NCI-H2107 treated with DMSO at 0.1 percent for 48 hours (cell line): ENCODE measurements at regions not wholly inside any gene's neighbourhood (a gene's known extent, or its start where the extent isn't known, plus 50 kb on each side); places are given as distances from the start of the nearest gene placed in this dataset.

Experiments
- DNase-seq: peaks from one replicate; lab custom pipeline; 2025; ENCODE audit not compliant: unreplicated experiment; lab: John Stamatoyannopoulos, UW

DNA sequence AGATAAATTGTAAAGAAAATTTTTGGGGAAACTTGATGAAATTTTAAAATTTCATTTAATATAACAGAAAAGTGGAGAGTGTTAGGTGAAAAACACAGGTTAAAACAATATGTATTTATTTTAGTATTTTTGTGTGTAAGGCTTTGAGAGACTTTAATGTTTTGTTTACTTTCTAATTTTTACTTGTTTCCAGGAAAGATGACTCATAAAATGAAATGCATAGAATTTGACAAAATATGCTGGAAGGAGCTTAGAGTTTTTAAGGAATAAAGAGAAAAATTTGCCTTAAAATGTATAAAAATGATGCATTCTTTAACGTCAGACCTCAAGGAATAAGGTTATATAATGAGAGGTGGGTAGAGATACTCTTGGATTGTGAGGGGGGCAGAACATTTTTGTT, 1205.1 kb upstream of the CNTN5 start:
- DNase-seq: no peak

DNA sequence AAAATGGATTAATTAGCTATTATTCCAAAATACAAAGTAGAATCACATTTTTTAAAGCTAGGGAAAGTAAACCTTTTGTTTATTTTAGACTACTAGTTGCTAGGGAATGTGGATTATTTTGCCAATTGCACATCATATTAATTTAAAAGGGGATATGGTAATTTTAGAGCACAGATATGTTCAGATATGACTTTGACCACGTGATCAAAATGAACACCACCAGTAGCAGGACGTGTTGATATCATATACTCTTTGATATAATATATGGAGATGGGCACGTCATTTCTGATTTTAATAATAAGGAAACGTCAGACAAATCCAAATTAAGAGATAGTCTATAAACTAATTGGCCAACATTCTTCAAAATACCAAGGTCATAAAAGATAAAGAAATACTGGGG, 1188.3 kb upstream of the CNTN5 start:
- DNase-seq: no peak

DNA sequence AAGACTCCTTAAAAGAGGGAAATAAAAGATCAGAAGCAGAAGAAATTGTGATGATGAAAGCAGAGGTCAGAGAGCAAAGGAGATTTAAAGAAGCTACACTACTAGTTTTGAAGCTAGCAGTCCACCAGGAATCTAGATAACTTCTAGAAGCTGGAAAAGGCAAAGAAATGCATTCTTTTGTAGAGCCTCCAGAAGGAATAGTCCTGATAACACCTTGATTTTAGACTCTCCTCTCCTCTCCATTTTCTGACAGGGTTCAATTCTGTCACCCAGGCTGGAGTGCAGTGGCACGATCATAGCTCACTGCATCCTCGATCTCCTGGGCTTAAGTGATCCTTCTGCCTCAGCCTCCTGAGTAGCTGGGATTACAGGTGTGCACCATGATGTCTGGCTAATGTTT, 1187.3 kb upstream of the CNTN5 start:
- DNase-seq: no peak

DNA sequence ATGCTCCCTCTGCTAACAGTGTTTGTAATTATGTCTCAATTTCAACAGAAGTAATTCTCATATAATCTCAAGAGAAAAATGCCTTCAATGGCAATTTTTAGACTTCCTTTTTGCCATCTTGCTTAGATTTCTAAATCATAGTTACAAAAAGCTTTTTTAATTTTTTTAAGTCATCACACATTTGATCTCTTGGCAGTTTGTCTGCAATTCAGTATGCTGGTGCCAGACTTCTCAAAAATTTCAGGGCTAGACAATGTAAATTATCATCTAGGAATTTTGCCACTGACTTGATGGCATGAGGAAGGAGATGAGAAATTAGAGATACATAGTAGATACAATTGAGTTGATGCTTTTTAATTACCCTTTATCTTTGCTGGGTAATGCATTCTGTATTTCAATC, 1176.7 kb upstream of the CNTN5 start:
- no peak for DNase-seq

DNA sequence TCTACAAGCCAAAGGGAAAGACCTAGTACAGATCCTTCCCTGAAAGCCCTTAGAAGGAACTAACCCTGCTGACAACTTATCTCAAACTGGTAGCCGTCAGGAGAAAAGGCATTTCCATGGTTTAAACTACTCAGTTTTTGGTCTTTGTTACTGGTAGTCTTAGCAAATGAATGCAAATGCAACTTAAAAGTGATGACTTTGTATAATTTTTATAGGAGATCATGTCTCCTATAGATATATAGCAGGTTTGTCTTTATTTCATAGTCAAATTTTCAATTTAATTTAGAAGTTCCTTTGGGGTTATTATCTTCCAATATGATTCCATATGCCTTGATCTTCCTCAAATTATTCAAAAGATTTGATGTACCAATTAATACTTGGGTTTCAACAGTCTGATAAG, 1173.0 kb upstream of the CNTN5 start:
- DNase-seq: no peak

DNA sequence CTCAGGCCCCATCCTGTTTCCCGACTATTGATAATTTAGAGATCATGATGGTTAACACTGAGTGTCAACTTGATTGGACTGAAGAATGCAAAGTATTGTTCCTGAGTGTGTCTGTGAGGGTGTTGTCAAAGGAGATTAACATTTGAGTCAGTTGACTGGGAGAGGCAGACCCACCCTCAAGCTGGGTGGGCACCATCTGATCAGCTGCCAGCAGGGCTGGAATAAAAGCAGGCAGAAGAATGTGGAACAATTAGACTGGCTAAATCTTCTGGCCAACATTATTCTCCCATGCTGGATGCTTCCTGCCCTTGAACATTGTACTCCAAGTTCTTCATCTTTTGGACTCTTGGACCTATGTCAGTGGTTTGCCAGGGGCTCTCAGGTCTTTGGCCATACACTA, 1170.0 kb upstream of the CNTN5 start:
- DNase-seq: no peak

DNA sequence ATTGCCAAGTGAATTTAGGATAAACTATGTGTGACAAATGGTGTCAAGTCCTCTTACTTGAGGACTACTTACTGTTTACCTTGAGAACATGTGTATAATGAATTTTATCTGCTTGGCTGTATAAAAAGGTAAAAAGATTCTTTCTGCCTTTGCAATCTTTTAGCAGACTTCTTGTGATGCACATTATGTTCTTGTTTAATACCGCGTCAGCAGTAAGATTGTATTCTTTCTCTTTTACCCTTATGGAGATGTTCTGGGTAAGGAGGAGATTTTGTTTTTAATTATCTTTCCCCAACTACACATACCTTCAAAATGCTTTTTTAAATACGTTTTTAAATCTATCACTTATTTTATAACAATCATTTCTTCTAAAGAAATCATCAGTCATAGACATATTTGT, 1166.4 kb upstream of the CNTN5 start:
- DNase-seq: no peak

DNA sequence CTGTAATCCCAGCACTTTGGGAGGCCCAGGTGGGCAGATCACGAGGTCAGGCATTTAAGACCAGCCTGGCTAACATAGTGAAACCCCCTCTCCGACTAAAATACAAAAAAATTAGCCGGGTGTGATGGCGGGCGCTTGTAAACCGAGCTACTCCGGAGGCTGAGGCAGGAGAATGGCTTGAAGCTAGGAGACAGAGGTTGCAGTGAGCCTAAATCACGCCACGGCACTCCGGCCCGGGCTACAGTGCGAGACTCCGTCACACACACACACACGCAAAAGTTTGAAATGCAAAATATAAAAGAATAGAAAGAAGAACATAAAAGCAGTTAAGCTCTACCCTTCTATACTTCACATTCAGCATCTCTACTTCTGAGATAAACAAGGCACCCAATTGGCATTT, 1165.9 kb upstream of the CNTN5 start:
- no peak for DNase-seq

DNA sequence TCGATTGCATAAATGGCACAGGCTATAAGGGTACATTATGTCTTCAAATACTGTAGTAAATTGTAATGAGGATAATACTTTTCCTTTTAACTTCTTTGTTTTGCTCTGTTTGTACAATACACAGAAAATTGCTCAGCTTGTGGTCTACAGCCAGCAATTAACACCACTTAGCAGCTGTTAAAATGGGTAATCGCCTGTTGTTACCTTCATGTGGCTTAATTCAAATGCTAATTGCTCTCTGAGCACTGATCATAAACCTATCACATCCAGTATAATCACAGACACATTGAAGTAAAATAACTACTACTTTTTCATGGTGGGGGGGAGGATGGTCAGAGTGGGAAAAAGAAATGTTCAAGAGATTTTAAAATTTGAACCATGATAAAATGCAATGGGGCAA, 1164.1 kb upstream of the CNTN5 start:
- DNase-seq: no peak

DNA sequence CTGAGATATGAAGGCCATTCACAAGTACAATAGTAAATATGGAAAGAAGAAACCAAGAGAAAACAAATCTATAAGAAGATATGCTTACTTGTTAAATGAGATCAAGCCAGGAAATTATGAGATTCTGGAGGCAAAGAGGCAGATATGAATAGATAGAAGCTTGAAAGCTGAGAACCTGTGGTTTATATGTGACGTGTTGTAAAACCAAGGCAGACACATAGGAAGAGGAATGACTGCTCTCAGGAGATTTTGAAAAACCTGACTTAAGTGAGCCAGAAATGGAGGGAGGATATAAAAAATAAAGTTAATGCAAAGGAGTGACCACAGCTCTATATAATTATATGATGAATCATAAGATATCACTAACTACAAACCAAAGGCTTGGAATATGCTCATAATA, 1160.5 kb upstream of the CNTN5 start:
- DNase-seq: no peak

GRCh38 chr11:97862021-97862420, 1158.7 kb upstream of the CNTN5 start:
- no peak for DNase-seq

- no peak for DNase-seq
Measured at GRCh38 chr11:97865424-97866012, 1155.2 kb upstream of the CNTN5 start.

- no peak for DNase-seq
Measured at GRCh38 chr11:97871816-97872215, 1148.9 kb upstream of the CNTN5 start.

DNA sequence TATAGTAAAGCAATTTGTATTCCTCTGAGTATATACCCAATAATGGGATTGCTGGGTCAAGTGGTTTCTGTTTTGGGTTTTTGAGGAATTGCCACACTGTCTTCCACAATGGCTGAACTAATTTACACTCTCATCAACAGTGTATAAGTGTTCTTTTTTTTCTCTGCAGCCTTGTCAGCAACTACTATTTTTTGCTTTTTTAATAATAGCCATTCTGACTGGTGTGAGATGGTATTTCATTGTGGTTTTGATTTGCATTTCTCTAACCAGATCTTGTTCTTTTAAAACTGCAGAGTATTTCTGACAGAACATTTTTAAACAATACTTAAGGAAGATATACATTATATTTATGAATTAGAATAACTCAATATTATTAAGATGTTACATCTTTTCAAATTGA, 1140.5 kb upstream of the CNTN5 start:
- no peak for DNase-seq

- no peak for DNase-seq
Measured at GRCh38 chr11:97883086-97883485, 1137.7 kb upstream of the CNTN5 start.

DNA sequence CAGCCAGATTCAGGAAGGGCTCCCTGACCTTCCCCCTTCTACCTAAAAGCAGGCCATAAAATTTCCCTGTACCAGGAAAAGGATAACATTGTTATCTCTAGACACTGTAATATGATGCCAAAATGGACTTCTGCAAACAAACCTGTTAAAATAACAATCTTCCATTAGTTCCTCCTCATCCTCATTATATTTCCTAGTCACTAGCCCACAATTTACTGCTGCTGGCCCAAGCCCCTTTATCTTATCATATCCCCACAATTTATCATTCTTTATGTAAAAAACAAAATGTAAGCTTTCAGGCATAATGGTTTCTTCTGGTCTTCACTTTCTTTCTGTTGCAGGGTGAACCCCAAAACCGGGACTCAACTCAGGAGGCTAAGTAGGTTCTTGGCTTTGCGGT, 1132.1 kb upstream of the CNTN5 start:
- no peak for DNase-seq

DNA sequence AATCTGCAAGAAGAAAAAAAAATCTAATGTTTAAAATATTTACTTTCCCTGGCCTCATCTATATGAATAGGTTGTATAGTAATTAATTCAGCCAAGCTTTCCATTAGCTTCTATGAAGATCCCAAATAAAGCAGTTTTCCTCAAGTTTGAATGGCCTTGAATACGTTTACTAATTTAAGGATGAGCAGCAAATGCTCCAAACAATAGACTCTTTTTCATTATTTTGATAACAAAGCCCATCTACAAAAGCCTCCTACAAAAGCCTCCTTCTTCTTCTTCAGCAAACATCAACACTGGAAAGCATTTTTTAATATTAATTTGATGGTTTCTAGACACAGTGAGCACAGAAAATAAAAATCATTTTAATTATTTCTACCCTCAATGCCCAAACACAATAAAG, 1130.3 kb upstream of the CNTN5 start:
- no peak for DNase-seq

DNA sequence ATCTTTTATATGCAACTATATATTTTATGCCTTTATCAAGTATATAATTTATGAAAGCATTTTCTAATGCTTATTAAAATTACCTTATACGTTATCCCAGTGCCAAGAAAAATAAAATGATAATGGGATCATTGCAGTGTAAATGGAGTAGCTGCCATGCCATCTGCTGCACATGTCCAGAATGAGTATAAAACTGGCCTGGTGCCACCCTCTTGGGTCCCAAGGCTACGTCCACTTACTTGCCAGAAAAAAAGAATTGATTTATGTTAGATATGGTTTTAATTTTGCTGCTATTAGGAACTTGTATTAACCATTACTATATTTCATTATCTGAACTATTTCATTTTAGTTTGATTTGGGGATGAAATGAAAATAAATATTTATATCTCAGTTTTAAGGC, 1127.1 kb upstream of the CNTN5 start:
- DNase-seq: no peak

- no peak for DNase-seq
Measured at GRCh38 chr11:97894978-97895377, 1125.8 kb upstream of the CNTN5 start.

GRCh38 chr11:97895572-97895971, 1125.2 kb upstream of the CNTN5 start:
- DNase-seq: no peak

DNA sequence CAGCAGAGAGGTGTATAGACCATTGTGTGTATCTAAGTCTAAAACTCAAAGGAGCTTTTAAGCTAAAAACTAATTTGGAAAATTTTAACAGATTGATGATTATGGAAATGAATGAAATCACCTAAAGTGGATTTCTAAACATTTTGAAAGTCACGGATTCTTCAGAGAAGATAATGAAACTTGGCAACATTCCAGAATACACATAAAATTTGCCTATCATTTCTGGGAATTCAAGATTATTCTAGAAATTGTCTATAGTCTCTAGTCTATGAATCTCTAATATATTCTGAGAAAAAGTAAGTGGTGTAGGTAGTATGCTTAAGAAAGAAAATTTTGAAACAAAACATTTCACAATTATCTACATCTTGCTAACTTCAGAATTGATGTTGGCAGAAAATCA, 1117.9 kb upstream of the CNTN5 start:
- DNase-seq: no peak

DNA sequence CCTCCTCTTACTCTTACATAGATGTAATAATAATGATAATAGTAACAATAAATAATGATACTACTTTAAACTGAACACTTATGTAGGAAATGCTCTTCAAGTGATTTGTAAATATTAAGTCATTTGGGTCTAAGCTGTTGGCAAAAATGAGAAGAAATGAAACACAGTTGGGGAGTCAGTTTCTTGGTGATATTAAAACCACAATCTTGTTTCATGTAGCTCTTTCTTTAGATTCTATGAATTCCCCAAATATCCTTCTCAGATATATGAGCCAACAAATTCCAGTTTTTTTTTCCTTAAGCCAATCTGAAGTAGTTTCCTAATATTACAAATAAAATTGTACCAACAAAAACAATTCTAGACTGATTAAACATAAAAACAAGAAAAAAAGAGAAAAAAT, 1115.6 kb upstream of the CNTN5 start:
- DNase-seq: no peak

DNA sequence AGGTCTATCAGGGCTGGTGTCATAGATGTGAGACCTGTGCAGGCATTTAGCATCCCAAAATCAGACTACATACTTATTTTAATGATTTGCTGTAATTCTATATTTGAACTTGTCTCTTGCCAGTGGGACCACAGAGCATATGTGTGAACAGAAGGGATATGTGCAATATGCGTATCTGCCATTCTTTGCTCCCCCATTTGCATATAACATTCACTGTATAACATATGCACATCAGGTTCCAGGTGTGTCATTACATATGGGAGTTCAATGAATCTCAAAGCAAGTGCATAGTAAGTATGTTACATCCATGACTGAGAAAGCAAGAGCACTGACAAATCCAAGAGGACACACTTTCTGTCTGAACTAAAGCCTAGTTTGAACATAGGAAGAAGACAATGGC, 1115.1 kb upstream of the CNTN5 start:
- DNase-seq: no peak

DNA sequence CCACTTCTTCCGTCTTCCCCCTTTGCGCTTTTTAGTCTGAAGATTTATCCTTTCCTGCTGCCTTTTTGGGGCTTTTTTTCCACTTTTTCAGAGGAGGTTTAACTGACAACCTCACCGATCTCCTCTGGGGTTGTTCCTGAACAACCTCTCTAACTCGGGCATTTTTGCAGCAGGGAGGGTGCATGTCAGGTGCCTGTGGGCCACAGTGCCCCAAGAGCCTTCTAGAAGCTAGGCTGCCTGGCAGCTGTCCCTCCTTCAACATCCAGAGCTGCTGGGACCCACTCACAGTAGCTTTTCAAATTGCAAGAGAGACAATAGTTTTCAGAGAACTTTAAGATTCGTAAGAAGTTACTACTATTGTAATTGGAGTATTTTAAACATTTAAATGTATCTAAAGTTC, 1112.4 kb upstream of the CNTN5 start:
- no peak for DNase-seq
